Type B pancreatic cell (in vitro differentiated cells): ENCODE measurements at regions not wholly inside any gene's neighbourhood (a gene's known extent, or its start where the extent isn't known, plus 50 kb on each side); places are given as distances from the start of the nearest gene placed in this dataset.

Source experiments
- DNase-seq: peaks from one replicate; pipeline ENCODE4 v3.0.0; 2021; ENCODE audit warnings: mixed read lengths; ENCODE audit not compliant: unreplicated experiment; ENCODE audit errors: extremely low spot score
- H3K27ac Mint-ChIP-seq: 2 replicates; pipeline ENCODE4 v1.8.0; 2021; ENCODE audit warnings: mild to moderate bottlenecking, mixed read lengths
- H3K27me3 Mint-ChIP-seq: 2 replicates; pipeline ENCODE4 v1.8.0; 2021; ENCODE audit warnings: mixed read lengths
- H3K36me3 Mint-ChIP-seq: 2 replicates; pipeline ENCODE4 v1.8.0; 2021; ENCODE audit warnings: mixed read lengths
- H3K4me1 Mint-ChIP-seq: one replicate; pipeline ENCODE4 v1.8.0; 2021; ENCODE audit warnings: mixed read lengths; ENCODE audit not compliant: unreplicated experiment
- H3K4me3 Mint-ChIP-seq: 2 replicates; pipeline ENCODE4 v1.8.0; 2021; ENCODE audit warnings: mild to moderate bottlenecking, mixed read lengths
- H3K9me3 Mint-ChIP-seq: 2 replicates; pipeline ENCODE4 v1.8.0; 2021; ENCODE audit warnings: mixed read lengths
- TF ChIP-seq, protein P1 (sequence below): fragments of 200-600 bp; sonication (generic); conservative IDR thresholded peaks from 2 replicates; pipeline ENCODE4 v1.5.0; 2021; ENCODE audit warnings: antibody characterized with exemption, mild to moderate bottlenecking

DNA sequence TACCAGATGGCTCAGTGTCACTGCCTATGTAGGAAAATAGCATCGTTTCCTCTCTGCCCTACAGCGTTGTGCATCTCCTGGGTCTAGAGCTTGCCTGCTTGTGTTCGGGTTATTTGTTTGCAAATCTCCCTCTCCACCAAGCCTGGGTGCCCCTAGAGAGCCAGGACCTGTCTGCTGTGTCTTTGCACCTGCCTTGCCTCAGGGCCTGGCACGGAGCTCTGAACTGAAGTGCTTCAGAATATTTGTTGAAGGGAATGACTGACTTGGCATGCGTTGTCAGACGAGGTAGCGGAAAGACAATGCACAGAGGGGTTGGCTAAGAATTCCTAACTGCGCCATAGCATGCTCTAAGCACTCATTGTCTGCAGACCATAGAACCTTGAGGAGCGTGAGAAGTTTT, 263.4 kb downstream of the FGF9 start:
- no peak overlapping the region for H3K4me3 Mint-ChIP-seq
- peaks cover 3% of the 10 kb centered on the region for H3K27me3 Mint-ChIP-seq
- no peaks in the 10 kb centered on the region for H3K9me3 Mint-ChIP-seq
- no peak for DNase-seq
- H3K36me3 Mint-ChIP-seq = no peaks in the 10 kb centered on the region
- no peak overlapping the region for H3K27ac Mint-ChIP-seq
- TF ChIP-seq, protein P1, sequence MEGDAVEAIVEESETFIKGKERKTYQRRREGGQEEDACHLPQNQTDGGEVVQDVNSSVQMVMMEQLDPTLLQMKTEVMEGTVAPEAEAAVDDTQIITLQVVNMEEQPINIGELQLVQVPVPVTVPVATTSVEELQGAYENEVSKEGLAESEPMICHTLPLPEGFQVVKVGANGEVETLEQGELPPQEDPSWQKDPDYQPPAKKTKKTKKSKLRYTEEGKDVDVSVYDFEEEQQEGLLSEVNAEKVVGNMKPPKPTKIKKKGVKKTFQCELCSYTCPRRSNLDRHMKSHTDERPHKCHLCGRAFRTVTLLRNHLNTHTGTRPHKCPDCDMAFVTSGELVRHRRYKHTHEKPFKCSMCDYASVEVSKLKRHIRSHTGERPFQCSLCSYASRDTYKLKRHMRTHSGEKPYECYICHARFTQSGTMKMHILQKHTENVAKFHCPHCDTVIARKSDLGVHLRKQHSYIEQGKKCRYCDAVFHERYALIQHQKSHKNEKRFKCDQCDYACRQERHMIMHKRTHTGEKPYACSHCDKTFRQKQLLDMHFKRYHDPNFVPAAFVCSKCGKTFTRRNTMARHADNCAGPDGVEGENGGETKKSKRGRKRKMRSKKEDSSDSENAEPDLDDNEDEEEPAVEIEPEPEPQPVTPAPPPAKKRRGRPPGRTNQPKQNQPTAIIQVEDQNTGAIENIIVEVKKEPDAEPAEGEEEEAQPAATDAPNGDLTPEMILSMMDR = no peak
- H3K4me1 Mint-ChIP-seq = peaks cover 18% of the 10 kb centered on the region

DNA sequence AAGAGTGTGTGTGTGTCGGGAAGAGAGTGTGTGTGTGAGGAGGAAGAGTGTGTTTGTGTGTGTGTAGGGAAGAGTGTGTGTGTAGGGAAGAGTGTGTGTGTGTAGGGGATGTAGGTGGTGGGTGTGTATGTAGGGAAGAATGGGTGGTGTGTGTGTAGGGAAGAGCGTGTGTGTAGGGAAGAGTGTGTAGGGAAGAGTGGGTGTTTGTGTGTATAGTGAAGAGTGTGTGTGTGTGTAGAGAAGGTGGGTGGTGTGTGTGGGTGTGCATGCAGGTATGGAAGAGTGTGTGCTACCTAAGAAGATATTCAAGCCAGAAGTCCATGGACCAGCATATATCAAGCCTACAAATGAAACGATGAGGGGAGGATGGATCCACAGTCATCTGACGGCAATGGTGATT, 265.8 kb downstream of the FGF9 start:
- Mint-ChIP-seq H3K4me3 (no peak overlapping the region), H3K9me3 (no peaks in the 10 kb centered on the region), H3K27me3 (peaks cover 3% of the 10 kb centered on the region), H3K27ac (no peak overlapping the region), H3K4me1 (peaks cover 18% of the 10 kb centered on the region), H3K36me3 (no peaks in the 10 kb centered on the region)
- DNase-seq = no peak
- TF ChIP-seq, protein P1 = no peak

DNA sequence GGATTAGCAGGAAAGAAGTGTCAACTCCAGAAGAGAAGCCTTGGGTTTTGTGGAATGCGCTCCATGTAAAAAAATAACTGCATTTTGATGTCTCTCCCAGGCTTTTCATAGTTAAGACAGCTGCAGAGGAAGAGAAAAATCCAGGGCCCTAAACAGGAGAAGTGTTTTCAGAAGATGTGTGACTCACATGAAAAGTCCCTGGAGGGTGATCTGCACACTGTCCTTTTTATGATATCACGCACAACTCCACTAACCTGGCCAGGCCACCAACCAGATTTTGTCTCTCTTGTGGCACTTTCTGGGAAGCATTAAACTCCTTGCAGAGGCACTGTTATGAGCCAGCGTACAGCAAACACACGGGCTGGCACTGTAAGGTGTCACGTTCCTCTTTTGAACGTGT, 267.3 kb downstream of the FGF9 start:
- no peak overlapping the region for H3K27ac Mint-ChIP-seq
- H3K27me3 Mint-ChIP-seq = peaks cover 3% of the 10 kb centered on the region
- DNase-seq = no peak
- H3K36me3 Mint-ChIP-seq = no peaks in the 10 kb centered on the region
- peaks cover 10% of the 10 kb centered on the region for H3K4me1 Mint-ChIP-seq
- TF ChIP-seq, protein P1 = no peak
- H3K4me3 Mint-ChIP-seq = no peak overlapping the region
- H3K9me3 Mint-ChIP-seq = no peaks in the 10 kb centered on the region

DNA sequence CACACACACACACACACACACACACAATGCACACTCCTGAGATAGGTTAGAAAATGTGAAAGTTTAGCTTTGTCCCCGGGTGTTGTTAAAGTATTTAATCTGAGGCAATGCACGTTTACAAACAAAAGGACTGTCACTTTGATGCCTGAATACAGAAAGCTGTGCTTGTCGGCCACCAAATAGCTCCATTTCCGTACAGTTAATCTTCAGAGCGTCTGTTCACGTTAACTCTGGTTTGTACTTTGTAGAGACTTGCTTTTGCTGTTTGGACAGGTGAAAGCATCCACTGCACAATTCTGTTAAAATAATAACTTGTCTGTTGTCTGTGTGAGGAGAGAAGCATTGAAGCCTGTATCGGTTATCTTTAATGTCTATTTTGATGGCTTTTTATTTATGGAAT, 267.8 kb downstream of the FGF9 start:
- H3K4me1 Mint-ChIP-seq = peaks cover 8% of the 10 kb centered on the region
- DNase-seq = no peak
- no peak overlapping the region for H3K27ac Mint-ChIP-seq
- no peaks in the 10 kb centered on the region for H3K36me3 Mint-ChIP-seq
- no peaks in the 10 kb centered on the region for H3K9me3 Mint-ChIP-seq
- H3K4me3 Mint-ChIP-seq = no peak overlapping the region
- peaks cover 3% of the 10 kb centered on the region for H3K27me3 Mint-ChIP-seq
- TF ChIP-seq, protein P1 = no peak

DNA sequence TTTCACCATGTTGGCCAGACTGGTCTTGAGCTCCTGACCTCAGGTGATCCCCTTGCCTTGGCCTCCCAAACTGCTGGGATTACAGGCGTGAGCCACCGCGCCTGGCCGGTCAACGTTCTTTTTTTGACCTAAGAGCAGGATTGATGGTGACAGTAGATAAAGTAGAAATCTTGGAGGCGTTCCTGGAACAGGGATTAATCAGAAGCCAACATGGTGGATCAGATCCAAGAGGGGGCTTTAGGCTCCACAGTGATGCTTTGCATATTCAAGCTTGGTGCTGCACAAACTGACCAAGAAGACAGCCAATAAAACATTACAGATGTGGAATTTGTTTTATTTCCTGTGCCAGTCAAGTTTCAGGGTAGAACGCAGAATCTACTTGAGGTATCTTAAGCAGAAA, 271.2 kb downstream of the FGF9 start:
- Mint-ChIP-seq H3K27ac (no peak overlapping the region), H3K9me3 (peaks cover 5% of the 10 kb centered on the region), H3K4me3 (no peak overlapping the region), H3K4me1 (peaks cover 6% of the 10 kb centered on the region), H3K36me3 (no peaks in the 10 kb centered on the region), H3K27me3 (peaks cover 3% of the 10 kb centered on the region)
- TF ChIP-seq, protein P1 = no peak
- DNase-seq = no peak

DNA sequence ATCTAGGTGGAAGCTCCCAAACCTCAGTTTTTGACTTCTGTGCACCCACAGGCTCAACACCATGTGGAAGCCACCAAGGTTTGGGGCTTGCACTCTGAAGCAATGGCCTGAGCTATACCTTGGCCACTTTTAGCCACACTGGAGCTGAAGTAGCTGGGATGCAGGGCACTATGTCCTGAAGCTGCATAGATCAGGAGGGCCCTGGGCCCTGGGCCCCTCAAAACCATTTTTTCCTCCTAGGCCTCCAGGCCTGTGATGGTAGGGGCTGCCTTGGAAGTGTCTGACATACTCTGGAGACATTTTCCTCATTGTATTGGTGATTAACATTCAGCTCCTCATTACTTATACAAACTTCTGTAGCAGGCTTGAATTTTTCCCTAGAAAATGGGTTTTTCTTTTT, 273.7 kb downstream of the FGF9 start:
- Mint-ChIP-seq H3K4me1 (peaks cover 5% of the 10 kb centered on the region), H3K27me3 (peaks cover 3% of the 10 kb centered on the region), H3K27ac (no peak overlapping the region), H3K4me3 (no peak overlapping the region), H3K36me3 (no peaks in the 10 kb centered on the region), H3K9me3 (peaks cover 5% of the 10 kb centered on the region)
- TF ChIP-seq, protein P1 = no peak
- DNase-seq = no peak
